ENCODE measurements at regions not wholly inside any gene's neighbourhood (a gene's known extent, or its start where the extent isn't known, plus 50 kb on each side); places are given as distances from the start of the nearest gene placed in this dataset.

- TF ChIP-seq CTCF (conservative IDR thresholded peaks at IDR 0.05; ENCODE audit: low read depth, low read length) (no peak), EZH2 (IDR thresholded peaks at IDR 0.05; ENCODE audit: low read length, unreplicated experiment) (no peak)
Measured at GRCh38 chr9:86783884-86784283, 163.4 kb downstream of the GAS1 start.

All from PC-3 (cell line).